GM18907 (cell line): ENCODE measurements at regions not wholly inside any gene's neighbourhood (a gene's known extent, or its start where the extent isn't known, plus 50 kb on each side); places are given as distances from the start of the nearest gene placed in this dataset.

Source experiments
- ATAC-seq: cut with Tn5 transposase; IDR thresholded peaks from one replicate; pipeline ENCODE4 v1.9.1; 2021; ENCODE audit warnings: mild to moderate bottlenecking, moderate library complexity; ENCODE audit not compliant: unreplicated experiment

DNA sequence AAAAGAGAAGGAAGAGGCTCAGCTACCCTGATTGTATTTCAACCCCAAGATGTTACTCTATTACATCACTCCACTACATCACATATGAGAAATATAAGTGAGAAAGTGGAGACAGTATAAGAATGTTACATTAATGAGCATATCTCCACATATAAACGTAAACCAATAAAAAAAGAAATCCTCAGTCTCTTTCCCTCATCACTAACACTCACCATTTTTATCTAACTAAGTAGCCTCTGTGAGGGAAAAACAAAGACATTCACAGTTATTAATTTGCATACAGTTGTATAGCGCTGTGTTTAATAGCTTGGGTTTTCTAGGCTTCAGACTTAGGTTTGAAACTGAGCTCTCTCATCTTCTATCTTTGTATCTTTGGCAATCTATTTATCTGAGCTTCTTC is 489.1 kb upstream of the LRRTM4 start:
- ATAC-seq = no peak

DNA sequence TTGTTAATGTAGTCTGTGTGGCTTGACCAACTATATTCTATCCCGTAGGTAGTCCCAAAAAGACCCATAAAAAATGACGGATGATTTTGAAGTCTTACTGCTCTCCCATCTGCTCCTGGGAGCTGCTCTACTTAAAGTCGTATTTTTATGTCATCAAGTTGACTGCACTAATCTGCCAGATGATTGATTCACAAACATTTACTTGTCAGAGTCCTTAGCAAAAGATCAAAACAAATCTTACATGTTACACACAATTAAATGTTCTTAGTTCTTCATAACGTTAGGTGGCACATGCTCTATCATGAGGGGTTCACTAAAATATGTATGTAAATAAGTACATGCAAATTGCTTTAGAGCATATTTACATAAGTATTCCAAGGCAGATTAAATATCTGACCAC is 498.3 kb upstream of the LRRTM4 start:
- no peak for ATAC-seq

DNA sequence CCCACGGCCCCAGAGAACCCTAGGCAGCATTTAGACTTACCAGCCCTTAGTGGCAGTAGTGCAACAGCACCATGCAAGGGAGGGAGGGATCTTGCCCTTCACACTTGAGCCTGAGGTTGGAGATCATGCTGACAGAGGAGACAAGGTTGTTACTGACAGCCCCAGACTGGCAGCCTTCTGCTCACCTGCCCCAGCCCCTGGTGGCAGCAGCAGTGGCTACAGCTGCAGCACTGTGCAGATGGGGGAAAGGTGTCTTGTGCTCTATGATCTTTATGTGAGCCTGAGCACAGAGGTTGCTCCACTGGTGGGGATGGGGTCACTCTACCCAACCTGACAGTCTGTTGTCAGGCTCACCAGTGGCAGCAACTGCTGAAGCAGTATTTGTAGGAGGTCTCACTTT is 501.2 kb upstream of the LRRTM4 start:
- ATAC-seq = no peak

DNA sequence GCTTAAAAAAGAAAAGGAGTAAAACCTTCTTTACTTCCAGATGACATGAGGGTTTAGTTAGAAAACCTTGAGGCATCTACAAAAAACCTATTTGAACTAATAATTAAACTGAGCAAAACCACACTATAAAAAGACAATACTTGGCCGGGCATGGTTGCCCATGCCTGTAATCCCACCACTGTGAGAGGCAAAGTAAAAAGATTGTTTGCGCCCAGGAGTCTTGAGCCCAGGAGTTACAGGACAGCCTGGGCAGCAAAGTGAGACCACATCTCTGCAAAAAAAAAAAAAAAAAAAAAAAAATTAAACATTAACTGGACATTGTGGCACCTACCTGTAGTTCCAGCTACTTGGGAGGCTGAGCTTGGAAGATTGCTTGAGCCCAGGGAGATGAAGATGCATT is 502.8 kb upstream of the LRRTM4 start:
- ATAC-seq = no peak

DNA sequence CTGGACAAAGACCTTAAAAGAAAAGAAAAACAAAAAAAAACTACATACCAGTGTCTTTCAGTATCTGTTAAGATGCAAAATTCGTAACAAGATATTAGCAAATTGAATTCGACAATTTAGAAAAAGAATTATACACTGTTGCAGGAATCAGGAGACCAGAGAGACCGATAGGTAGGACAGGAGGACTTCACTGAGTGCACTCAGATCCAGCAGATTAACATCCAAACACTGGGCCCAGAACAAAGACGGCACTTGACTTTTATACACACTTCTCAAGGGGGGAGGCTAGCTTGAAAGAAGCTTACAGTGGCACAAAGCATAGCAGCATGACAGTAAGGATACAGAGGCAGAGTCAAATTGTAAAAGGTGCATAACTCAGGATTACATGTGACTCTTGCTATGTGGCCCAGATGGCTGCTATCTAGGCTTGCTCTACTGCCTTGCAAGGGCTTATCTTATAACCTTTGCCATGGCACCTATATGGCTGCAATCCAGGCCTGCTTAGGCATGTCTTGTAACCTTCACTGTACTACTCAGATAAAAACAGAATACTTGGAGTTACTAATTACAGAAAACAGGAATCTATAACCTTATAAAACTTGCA is 507.3 kb upstream of the LRRTM4 start:
- ATAC-seq = no peak

DNA sequence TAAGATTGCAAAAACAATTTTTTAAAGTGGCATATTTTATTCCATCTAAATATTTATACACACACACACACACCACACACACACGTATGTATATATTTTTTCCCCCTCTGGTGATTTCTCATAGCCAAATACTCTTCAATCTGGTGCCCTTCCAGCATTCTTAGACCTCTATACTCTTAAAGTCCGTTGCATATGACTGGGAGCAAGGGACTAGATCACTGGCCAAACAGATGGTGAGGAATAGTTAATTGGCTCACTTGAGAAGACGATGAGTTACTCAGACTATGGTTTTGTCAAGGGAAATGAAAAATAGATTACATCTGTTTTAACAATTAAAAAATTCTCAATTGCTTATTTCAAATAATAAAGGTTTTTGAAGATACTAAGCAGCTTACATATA is 512.5 kb upstream of the LRRTM4 start:
- no peak for ATAC-seq

DNA sequence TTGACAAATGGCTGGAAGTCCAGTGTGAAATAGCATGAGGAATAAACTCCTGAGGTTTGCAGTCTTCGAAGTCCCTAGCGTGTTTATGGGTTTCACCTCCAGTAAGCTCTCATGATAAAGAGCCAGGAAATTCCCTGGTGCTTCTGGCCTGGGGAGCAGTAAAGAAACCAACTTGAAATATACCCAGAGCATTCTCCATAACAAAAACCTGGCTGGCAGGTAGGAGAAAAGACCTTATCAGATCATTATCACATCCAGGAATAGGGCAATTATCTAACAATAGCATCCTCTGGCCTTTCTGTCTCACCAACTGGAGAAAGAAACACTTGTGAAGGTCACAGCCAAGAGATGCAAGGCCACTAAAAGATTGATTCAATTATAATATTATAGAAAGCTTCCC is 513.6 kb upstream of the LRRTM4 start:
- ATAC-seq = no peak

DNA sequence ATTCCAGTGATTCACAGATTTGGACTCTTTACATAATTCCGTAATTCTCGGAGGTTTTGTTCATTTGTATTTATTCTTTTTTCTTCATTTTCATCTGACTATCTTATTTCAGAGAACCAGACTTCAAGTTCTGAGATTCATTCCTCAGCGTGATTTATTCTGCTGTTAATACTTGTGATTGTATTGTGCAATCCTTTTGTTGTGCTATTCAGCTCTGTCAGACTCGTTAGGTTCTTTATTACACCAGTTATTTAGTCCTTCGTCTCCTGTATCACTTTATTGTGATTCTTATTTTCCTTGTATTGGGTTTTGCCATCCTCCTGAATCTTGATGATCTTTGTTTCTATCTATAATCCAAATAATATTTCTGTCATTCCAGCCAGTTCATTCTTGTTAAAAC is 529.3 kb upstream of the LRRTM4 start:
- ATAC-seq = no peak

DNA sequence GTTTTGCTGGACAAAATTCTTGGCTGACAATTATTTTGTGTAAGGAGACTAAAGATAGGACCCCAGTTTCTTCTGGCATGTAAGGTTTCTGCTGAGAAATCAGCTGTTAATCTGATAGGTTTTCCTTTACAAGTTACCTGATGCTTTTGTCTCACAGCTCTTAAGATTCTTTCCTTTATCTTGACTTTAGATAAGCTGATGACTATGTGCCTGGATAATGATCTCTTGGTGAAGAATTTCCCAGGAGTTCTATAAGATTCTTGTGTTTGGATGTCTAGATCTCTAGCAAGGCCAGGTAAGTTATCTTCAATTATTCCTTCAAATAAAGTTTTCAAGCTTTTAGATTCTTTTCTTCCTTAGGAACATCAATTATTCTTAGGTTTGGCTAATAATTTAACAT is 534.8 kb upstream of the LRRTM4 start:
- no peak for ATAC-seq

DNA sequence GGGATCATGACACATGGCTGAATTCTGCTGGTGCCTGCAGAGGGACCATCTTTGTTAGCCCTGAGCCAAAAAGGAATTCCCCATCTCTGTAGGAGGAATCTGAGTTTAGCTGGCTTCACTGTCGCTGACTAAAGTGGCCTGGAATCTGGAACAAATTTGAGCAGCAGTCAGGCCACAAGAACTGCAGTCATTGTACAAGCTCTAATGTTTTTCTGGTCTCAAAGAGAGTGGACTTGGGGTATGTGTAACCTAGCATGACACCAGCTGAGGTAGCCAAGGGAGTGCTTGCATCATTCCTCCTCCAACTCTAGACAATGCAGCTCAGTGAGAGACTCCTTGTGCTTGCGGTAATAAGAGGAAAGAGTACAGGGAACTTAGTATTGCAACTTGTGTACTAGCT is 539.1 kb upstream of the LRRTM4 start:
- ATAC-seq = no peak

DNA sequence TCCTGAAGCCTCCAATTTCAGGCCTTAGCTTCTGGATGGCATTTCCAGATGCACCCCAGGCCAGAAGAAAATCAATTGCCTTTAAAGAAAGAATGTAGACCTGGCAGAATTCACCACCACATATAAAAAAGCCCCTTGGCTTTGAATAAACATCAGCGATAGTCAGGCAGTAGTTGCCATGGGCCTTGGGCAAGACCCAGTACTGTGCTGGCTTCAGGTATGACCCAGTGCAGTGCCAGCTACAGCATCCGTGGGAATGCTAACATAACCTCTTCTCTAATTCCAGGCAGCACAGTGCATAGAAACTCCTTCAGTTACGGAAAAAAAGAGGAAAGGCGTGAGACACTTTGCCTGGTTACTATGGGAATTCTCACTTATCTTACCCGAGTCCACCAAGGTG is 539.6 kb upstream of the LRRTM4 start:
- ATAC-seq = no peak

DNA sequence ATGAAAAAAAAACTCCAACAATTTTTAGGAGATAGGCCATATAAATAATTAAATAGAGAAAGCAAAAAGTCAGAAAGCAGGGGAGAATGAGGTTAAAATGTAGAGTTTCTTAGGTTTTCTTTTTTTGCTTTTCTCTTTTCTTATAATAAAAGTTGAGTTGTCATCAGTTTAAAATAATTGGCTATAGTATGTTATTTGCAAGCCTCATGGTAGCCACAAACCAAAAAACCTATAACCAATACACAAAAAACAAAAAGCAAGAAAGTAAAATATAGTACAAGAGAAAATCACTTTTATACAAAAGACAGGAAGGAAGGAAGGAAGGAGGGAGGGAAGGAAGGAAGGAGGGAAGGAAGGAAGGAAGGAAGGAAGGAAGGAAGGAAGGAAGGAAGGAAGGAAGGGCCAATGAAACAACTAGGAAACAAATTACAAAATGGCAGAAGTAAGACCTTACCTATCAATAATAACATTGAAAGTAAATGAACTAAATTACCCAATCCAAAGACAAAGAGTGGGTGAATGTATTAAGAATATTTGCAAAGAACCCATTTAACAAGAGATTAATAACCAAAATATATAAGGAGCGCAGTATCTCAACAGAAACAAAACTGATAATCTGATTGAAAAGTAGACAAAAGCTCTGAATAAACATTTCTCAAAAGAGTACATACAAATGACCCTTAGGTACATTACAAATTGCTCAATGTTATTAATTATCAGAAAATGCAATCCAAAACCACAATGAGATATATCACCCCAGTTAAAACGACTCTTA is 541.3 kb upstream of the LRRTM4 start:
- no peak for ATAC-seq

DNA sequence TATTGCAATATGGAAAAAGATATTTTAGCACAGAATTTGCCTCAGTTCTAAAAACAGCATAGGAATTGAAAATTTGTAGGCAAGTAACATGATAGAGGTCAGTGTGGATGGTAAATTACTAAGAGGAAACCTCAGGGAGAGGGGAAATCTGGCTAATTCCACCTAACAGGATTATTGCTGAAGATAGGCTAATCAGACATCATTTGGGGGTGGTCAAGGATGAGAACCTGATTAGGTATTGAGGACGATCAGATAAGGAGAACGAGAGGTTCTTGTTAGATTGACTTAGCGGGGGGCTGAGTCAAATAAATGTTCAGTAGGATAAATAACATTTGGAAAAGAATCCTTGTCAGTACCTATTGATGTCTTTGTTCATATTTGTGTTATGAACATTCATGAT is 543.2 kb upstream of the LRRTM4 start:
- ATAC-seq = no peak

DNA sequence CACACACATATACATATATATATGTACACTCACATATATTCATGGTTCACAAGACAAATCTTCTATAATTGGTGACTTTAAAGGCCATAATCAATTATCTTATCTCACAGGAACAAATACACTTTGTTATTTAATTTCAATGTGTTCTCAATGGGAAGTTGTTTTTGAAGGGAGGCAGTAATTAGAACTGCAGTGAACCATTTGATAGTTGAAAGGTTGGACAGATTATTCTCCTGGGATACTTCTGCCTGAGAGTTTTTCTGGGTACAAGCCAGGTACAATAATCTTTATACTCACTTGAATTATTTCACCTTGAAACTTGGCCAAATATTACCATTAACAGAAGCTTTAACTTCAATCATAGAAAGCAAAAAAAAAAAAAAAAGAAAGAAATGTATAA is 546.6 kb upstream of the LRRTM4 start:
- no peak for ATAC-seq

DNA sequence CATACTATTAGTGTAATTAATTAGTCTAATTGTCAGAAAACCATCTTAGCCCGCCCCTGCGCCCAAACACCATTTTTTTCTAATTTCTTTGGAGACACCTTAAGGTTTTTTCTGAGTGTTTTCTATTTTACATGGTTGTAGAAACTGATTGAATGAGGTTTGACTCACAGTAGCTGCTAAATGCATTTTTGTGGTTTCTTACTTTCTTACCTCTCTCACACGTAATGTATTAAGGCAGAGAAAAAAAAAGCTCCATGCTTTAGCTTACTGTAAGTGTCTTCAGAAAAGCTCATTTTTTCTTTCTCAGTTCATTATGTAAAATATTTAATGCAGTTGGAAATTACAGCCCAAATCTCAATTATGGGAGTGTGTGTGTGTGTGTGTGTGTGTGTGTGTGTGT is 548.5 kb upstream of the LRRTM4 start:
- ATAC-seq = no peak

DNA sequence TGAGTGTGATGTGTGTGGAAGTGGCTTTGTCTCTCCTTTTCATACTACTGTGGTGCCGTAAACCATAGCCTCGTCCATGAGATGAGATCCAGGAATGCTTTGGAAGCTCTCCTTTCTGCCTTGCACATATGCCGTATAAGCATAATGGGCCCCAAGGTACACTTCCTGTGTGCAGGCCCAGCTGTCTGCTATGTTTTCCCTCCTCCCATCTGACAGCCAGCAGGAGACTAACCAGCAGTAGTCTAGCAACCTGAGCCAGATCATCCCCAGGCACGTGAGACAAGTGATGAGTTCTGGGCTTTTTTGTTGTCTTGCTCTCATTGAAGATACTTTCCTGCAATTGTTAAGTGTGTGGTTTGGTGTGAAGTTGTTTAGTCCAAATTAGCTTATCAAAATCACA is 555.5 kb upstream of the LRRTM4 start:
- ATAC-seq = no peak

DNA sequence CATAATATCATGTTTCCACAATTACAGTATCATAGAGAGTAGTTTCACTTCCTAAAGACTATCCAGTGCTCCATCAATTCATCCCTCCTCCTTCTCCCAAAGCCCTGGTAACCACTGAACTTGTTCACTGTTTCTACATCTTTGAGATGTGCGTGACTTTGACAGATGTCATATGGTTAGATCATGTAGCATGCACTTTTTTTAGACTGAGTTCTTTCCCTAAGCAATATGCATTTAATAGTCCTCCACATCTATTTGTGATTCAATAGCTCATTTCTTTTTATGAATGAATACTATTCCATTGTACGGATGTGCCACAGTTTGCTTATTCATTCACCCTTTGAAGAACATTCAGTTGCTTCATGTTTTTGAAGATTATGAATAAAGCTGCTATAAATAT is 560.4 kb upstream of the LRRTM4 start:
- no peak for ATAC-seq

DNA sequence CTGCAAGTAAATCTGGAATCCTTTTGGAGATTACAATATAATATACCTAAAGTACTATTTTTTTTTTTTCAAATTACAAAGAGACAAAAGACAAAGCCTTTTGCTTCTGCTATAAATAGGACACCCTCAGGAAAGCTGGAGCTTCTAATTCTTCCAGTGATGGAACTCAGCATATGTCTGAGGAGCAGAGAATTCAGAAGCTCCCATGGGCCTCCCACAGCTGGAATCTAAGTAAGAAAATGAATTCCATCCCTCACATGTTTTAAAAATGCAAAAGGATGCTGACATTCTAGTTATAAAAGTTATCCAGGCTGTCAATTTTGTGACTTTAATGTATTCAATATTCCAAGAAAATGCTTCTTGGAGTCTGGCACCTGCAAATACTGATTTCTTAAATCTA is 571.3 kb upstream of the LRRTM4 start:
- no peak for ATAC-seq

DNA sequence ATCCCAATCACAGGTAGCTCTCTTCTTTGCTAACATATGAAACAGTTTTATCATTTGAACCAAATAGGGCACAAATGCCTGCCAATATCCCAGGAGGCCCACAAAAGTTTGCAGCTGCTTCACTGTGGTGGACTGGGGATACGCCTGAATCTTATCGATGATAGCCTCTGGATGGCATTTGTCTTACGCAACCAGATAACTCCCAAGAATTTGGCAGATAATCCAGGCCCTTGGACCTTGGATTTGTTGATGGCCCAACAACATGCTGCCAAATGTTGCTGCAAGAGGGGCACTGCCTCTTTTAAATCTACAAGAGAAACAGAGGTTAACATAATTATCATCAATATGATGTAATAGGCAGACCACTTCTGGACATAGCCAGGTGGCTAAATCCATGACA is 587.1 kb upstream of the LRRTM4 start:
- no peak for ATAC-seq

DNA sequence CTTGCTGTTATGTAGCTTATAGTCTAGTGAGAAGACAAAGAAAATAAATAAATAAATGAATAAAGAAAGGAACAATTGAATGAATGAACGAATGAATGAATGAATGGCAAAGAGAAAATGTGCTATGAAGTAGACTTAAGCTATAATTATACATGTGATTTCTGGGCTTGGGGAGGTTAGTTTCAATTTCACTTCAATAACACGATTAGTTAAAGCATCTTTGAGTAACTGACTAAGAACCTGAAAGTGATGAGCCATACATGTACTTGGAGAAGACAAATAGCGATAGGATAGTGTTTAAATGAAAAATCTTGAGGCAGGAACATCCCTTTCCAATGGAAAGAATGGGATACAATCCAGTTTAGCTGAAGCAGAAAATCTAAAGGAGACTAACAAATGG is 593.1 kb upstream of the LRRTM4 start:
- no peak for ATAC-seq

DNA sequence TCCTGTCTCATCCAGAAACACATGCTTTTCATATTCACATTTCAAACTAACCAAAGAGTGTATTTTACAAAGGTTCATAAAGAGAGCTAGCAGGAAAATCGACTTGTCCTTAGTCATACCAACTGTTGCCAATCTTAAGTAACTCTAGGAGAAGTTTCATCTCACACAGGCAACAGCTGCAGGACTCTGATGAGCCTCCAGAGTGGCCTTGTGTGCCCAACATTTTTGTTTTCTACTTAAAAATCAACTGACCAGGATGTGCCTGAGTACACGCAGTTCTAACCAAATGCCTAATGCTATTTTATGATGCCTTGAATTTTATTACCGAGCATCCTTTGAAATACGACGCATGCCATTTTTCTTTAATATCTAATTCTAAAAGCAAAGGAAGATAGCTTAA is 595.9 kb upstream of the LRRTM4 start:
- ATAC-seq = no peak

DNA sequence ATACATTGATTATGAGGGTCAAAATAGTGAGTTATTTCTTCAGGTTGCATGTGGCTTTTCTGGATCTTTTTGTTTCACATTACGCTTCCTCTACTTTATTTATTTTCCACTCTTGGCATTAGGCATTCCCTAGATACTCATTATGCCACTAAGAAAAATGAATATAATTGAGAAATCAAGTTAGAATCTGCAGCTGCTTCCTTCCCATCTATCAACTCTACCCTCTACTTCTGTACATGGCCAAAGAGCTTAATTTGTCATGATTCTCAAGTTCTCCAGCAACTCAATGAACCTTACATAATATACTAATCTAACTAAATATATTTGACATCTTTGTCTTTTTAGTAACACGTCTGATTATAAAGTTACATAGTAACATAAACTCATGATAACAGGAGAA is 598.1 kb upstream of the LRRTM4 start:
- no peak for ATAC-seq

DNA sequence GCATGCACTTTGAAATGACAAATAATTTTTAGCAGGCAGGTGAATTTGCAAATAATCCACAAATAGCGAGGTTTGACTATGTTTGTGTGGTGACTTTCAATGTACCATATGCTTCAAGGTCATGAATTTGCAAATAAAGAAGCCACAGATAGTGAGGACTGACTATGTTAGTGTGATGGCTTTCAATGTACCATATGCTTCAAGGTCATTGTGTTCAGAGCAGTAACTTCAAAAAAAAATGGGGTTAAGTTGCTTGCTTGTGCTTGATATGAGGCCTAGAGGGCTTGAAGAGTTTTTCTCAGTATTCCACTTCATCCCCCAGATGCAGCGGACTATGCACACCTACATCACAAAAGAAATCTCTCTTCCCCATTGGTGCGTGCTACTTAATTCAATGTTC is 602.9 kb upstream of the LRRTM4 start:
- ATAC-seq = no peak
